Left lung (tissue), 4 donors: ENCODE measurements at regions not wholly inside any gene's neighbourhood (a gene's known extent, or its start where the extent isn't known, plus 50 kb on each side); places are given as distances from the start of the nearest gene placed in this dataset.

Experiments used
- ATAC-seq: fragments of 200-7000 bp; cut with Tn5 transposase; one replicate; pipeline ENCODE4 v1.9.1; 2020; ENCODE audit warnings: moderate library complexity
- DNase-seq, 4 donors: peaks; one replicate each; pipeline ENCODE4 v3.0.0-alpha.2; 2013 to 2020
- H3K27ac ChIP-seq, 2 donors: fragments of 200-600 bp; sonication (generic) in 1 of 2; one replicate each; pipeline versions ENCODE4 v1.5.0 to v1.8.0; 2020 to 2021
- H3K27me3 ChIP-seq, 2 donors: fragments of 200-600 bp; sonication (generic) in 1 of 2; one replicate each; pipeline versions ENCODE4 v1.5.0 to v1.8.0; 2020 to 2021
- H3K36me3 ChIP-seq, 2 donors: fragments of 200-600 bp; sonication (generic) in 1 of 2; one replicate each; pipeline versions ENCODE4 v1.5.0 to v1.8.0; 2020 to 2021
- H3K4me1 ChIP-seq, 2 donors: fragments of 200-600 bp; one replicate each; pipeline ENCODE4 v1.8.0; 2021
- H3K4me3 ChIP-seq, 2 donors: fragments of 200-600 bp; sonication (generic) in 1 of 2; one replicate each; pipeline versions ENCODE4 v1.5.0 to v1.8.0; 2020 to 2021; ENCODE audit warnings: mild to moderate bottlenecking in 1 of 2
- H3K9me3 ChIP-seq, 2 donors: fragments of 200-600 bp; sonication (generic) in 1 of 2; one replicate each; pipeline versions ENCODE4 v1.5.0 to v1.8.0; 2020 to 2021
- CTCF ChIP-seq, 2 donors: fragments of 200-600 bp; sonication (generic) in 1 of 2; IDR thresholded peaks; one replicate each; pipeline versions ENCODE4 v1.5.0 to v1.8.0; 2021; ENCODE audit warnings: antibody characterized with exemption in 2 of 2
- intact Hi-C, 2 donors: fragments of 100-400 bp; cut with DNase I; formaldehyde crosslinking; loops; one replicate each; pipeline versions ENCODE4 v1.11.2 to v1.14.2; 2022
- donor health status: DM: no; HTN: yes; CAD: no.
- donor health status: DM: no; HTN: no; CAD: no.

- Histone ChIP-seq H3K27me3 (no peaks in the 10 kb centered on the region), H3K36me3 (no peaks in the 10 kb centered on the region), H3K27ac (no peak overlapping the region), H3K9me3 (no peaks in the 10 kb centered on the region), H3K4me3 (no peak overlapping the region), H3K4me1 (no peaks in the 10 kb centered on the region)
- DNase-seq (peak in 1 of 4 donors; percentile 7), ATAC-seq (no peak)
- no peak for TF ChIP-seq CTCF (IDR thresholded peaks at IDR 0.05)
- intact Hi-C loops = no loop called here
These were observed 171.8 kb upstream of the TNC start for GRCh38 chr9:115289757-115290208.

- H3K36me3 ChIP-seq = no peaks in the 10 kb centered on the region
- no peaks in the 10 kb centered on the region for H3K4me1 ChIP-seq
- H3K27ac ChIP-seq = peak overlapping the region in 1 of 2 donors; percentile 23
- no peaks in the 10 kb centered on the region for H3K9me3 ChIP-seq
- H3K4me3 ChIP-seq = no peak overlapping the region
- DNase-seq = peak; percentile 19 to 82 (median 69)
- ATAC-seq = peak; percentile 91
- intact Hi-C loops = no loop called here
- no peaks in the 10 kb centered on the region for H3K27me3 ChIP-seq
- no peak for TF ChIP-seq CTCF (IDR thresholded peaks at IDR 0.05)
These were observed 173.9 kb upstream of the TNC start for GRCh38 chr9:115291841-115292240.

GRCh38 chr9:115292584-115293279 is 174.8 kb upstream of the TNC start:
- intact Hi-C loops = no loop called here
- Histone ChIP-seq H3K27me3 (no peaks in the 10 kb centered on the region), H3K36me3 (no peaks in the 10 kb centered on the region), H3K4me3 (no peak overlapping the region), H3K27ac (peak overlapping the region in 1 of 2 donors; percentile 23), H3K4me1 (no peaks in the 10 kb centered on the region), H3K9me3 (no peaks in the 10 kb centered on the region)
- TF ChIP-seq CTCF (IDR thresholded peaks at IDR 0.05) = no peak
- no peak for DNase-seq
- peak; percentile 17 for ATAC-seq

GRCh38 chr9:115295734-115296133 is 177.8 kb upstream of the TNC start:
- Histone ChIP-seq H3K27me3 (no peaks in the 10 kb centered on the region), H3K4me3 (no peak overlapping the region), H3K27ac (no peak overlapping the region), H3K36me3 (no peaks in the 10 kb centered on the region), H3K4me1 (no peaks in the 10 kb centered on the region), H3K9me3 (no peaks in the 10 kb centered on the region)
- ATAC-seq (no peak), DNase-seq (no peak)
- no peak for TF ChIP-seq CTCF (IDR thresholded peaks at IDR 0.05)
- intact Hi-C loops = no loop called here

GRCh38 chr9:115296831-115297565 is 179.0 kb upstream of the TNC start:
- DNase-seq = no peak
- H3K9me3 ChIP-seq = no peaks in the 10 kb centered on the region
- no peak for TF ChIP-seq CTCF (IDR thresholded peaks at IDR 0.05)
- no peak overlapping the region for H3K27ac ChIP-seq
- no peak for ATAC-seq
- no peaks in the 10 kb centered on the region for H3K4me1 ChIP-seq
- H3K27me3 ChIP-seq = no peaks in the 10 kb centered on the region
- intact Hi-C loops = no loop called here
- H3K36me3 ChIP-seq = no peaks in the 10 kb centered on the region
- no peak overlapping the region for H3K4me3 ChIP-seq
